Mesothelial cell of epicardium (in vitro differentiated cells): ENCODE measurements at regions not wholly inside any gene's neighbourhood (a gene's known extent, or its start where the extent isn't known, plus 50 kb on each side); places are given as distances from the start of the nearest gene placed in this dataset.
"Not testable (repeated sequence)": the region's sequence is repeated elsewhere in the genome, so short reads cannot be mapped to it uniquely, and the experiment has no call there.

ENCODE experiments used
- DNase-seq, 2 experiments: peaks; one replicate each; pipeline ENCODE4 v3.0.0; 2021; ENCODE audit warnings: low spot score in 2 of 2; ENCODE audit not compliant: unreplicated experiment in 2 of 2
- H3K27ac Mint-ChIP-seq: 2 replicates; pipeline ENCODE4 v1.8.0; 2021; ENCODE audit warnings: mixed read lengths
- H3K27me3 Mint-ChIP-seq: 2 replicates; pipeline ENCODE4 v1.8.0; 2021; ENCODE audit warnings: low read depth, mixed read lengths
- H3K36me3 Mint-ChIP-seq: 2 replicates; pipeline ENCODE4 v1.8.0; 2021; ENCODE audit warnings: mixed read lengths
- H3K4me1 Mint-ChIP-seq: 2 replicates; pipeline ENCODE4 v1.8.0; 2021; ENCODE audit warnings: mixed read lengths
- H3K4me3 Mint-ChIP-seq: 2 replicates; pipeline ENCODE4 v1.8.0; 2021; ENCODE audit warnings: mild to moderate bottlenecking, moderate library complexity, mixed read lengths
- H3K9me3 Mint-ChIP-seq: 2 replicates; pipeline ENCODE4 v1.8.0; 2021; ENCODE audit warnings: mixed read lengths
- CTCF ChIP-seq: fragments of 200-600 bp; sonication (generic); IDR thresholded peaks from one replicate; pipeline ENCODE4 v1.5.0; 2021; ENCODE audit warnings: antibody characterized with exemption; ENCODE audit not compliant: unreplicated experiment

DNA sequence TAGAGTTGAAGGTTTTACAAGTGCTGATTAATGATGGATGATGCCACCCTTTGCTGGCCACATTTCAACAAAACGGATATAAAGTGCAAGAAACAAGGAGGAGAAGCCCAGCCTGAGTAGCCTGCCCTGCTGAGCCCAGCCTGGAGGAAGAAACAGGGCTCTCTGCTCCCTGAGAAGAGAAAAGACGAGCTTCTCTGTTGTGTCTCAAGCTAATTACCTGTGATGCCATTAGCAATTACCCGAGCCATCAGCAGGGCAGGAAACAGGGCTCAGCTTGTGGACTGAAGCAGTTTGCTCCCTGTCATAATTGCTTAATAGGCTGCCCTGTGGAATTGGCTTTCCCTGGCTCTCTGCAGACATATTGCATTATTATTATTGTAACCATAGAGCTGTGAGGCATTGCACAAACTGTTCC, 709.3 kb upstream of the AUTS2 start:
- Mint-ChIP-seq H3K4me3 (no peak overlapping the region), H3K27me3 (no peaks in the 10 kb centered on the region), H3K36me3 (no peaks in the 10 kb centered on the region), H3K27ac (no peak overlapping the region), H3K4me1 (no peaks in the 10 kb centered on the region), H3K9me3 (peaks cover 4% of the 10 kb centered on the region)
- DNase-seq: no peak
- no peak for TF ChIP-seq CTCF

GRCh38 chr7:68892236-68892635, 706.0 kb upstream of the AUTS2 start:
- Mint-ChIP-seq H3K9me3 (no peaks in the 10 kb centered on the region), H3K4me3 (no peak overlapping the region), H3K27ac (no peak overlapping the region), H3K27me3 (no peaks in the 10 kb centered on the region), H3K36me3 (no peaks in the 10 kb centered on the region), H3K4me1 (no peaks in the 10 kb centered on the region)
- TF ChIP-seq CTCF: no peak
- no peak for DNase-seq

DNA sequence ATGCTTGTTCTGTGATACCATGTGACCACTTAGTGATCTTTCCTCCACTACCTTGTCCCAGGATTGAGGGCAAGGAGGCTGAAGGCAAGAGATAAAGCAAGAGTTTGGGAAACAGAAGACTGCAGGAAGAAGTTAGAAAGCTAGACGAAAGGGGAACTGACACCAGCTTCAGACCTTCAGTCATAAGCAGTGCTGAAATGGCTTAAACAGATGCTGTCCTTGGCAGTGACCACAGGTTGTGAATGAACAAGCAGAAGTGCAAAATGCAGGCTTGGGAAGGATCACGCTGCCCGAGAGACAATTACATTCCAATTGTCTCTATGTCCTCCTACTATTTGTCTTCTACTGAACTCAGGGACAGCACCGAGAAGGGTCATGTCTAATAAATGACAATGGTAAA, 704.9 kb upstream of the AUTS2 start:
- Mint-ChIP-seq H3K27me3 (no peaks in the 10 kb centered on the region), H3K27ac (no peak overlapping the region), H3K4me1 (no peaks in the 10 kb centered on the region), H3K9me3 (no peaks in the 10 kb centered on the region), H3K36me3 (no peaks in the 10 kb centered on the region), H3K4me3 (no peak overlapping the region)
- no peak for DNase-seq
- no peak for TF ChIP-seq CTCF

DNA sequence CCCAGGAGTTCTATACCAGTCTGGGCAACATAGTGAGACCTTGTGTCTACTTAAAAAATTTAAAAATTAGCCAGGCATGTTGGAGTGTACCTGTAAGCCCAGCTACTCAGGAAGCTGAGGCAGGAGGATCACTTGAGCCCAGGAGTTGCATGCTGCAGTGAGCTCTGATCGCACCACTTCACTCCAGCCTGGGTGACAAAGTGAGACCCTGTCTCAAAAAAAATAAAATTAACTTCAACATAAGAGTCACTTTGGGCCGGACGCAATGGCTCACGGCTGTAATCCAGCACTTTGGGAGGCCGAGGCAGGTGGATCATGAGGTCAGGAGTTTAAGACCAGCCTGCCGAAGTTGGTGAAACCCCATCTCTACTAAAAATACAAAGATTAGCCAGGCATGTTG, 699.1 kb upstream of the AUTS2 start:
- not testable (repeated sequence) for H3K4me1 Mint-ChIP-seq, H3K36me3 Mint-ChIP-seq, H3K27ac Mint-ChIP-seq, H3K4me3 Mint-ChIP-seq, DNase-seq, H3K27me3 Mint-ChIP-seq
- H3K9me3 Mint-ChIP-seq: peaks cover 12% of the 10 kb centered on the region

DNA sequence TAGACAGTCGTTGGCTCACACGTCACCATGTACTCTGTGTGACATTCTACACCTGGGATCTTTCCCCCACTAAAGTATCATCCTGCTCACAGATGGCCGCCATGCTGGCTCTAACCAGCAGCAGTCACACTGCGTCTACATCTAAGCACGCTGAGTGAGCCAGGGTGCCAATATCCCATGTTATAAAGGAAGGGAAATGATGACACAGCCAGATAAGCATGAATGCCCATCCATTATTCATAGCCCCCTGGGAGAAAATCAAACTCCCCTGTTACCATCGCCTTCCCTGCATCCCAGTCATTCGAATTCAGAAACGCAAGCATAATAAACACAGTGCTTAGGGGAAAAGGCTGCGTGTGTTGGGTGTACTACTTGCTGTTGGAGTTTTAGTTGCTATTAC, 698.2 kb upstream of the AUTS2 start:
- no peak for DNase-seq
- Mint-ChIP-seq H3K36me3 (no peaks in the 10 kb centered on the region), H3K27me3 (no peaks in the 10 kb centered on the region), H3K27ac (no peak overlapping the region), H3K4me3 (no peak overlapping the region), H3K4me1 (no peaks in the 10 kb centered on the region), H3K9me3 (peaks cover 12% of the 10 kb centered on the region)
- TF ChIP-seq CTCF: no peak

- Mint-ChIP-seq H3K4me3 (no peak overlapping the region), H3K4me1 (no peaks in the 10 kb centered on the region), H3K36me3 (no peaks in the 10 kb centered on the region), H3K27me3 (no peaks in the 10 kb centered on the region), H3K9me3 (peaks cover 15% of the 10 kb centered on the region), H3K27ac (no peak overlapping the region)
- DNase-seq: no peak
- no peak for TF ChIP-seq CTCF
These were observed 693.6 kb upstream of the AUTS2 start for GRCh38 chr7:68904630-68905029.
